GM12891 (cell line): ENCODE measurements at regions not wholly inside any gene's neighbourhood (a gene's known extent, or its start where the extent isn't known, plus 50 kb on each side); places are given as distances from the start of the nearest gene placed in this dataset.

Source experiments
- POLR2A ChIP-seq: IDR thresholded peaks from 2 replicates; pipeline ENCODE4 v1.6.1; 2011; ENCODE audit warnings: low read depth, low read length, control low read depth
- POLR2AphosphoS5 ChIP-seq: IDR thresholded peaks from 2 replicates; pipeline ENCODE4 v1.6.1; 2011; ENCODE audit warnings: low read depth, low read length, control low read depth
- SPI1 ChIP-seq: IDR thresholded peaks from 2 replicates; pipeline ENCODE4 v1.6.1; 2011; ENCODE audit warnings: low read depth, low read length, control low read depth
- TAF1 ChIP-seq: IDR thresholded peaks from 2 replicates; pipeline ENCODE4 v1.6.1; 2011; ENCODE audit warnings: low read depth, low read length, control low read depth

DNA sequence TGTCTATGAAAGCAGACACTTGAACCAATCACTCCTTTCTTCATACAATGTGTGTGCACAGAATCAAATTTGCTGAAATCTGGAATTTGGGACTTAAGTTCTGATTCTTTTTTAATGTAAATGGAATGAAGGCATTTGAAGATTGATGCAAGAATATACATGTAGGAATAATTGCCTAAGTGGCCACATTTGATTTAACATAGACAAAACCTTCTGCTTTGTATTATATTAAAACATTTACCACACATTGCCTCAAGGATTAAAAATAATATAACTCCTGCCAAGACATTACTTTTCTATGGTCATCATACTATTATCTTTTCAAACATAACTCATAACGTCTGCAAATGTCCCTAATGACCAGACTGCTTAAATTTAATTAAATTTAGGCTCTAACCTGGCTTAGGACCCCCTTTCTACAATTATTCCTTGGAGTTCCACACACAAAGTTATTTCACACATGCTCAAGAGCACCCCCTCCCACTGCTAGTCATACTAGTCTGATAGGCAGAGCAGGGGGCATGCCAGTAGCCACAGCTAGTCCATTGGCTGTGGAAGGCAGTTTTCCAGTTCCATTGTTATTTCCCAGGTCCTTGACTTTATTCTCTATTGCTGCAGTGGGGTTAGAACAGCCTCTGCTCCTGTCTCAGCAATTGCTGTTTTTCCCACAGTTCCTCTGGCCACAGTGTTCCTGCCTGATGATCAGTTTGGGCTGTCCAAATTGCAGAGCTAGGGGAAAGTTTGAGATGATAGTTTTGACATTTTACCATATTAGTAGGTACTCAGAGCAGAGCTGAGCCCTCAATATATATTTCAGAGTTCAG, 360.6 kb upstream of the GRAMD2B start:
- no peak for TF ChIP-seq POLR2A
- no peak for TF ChIP-seq POLR2AphosphoS5
- no peak for TF ChIP-seq TAF1
- no peak for TF ChIP-seq SPI1
